ENCODE measurements at regions not wholly inside any gene's neighbourhood (a gene's known extent, or its start where the extent isn't known, plus 50 kb on each side); places are given as distances from the start of the nearest gene placed in this dataset.

GRCh38 chr7:21996641-21997040 is 50.9 kb upstream of the CDCA7L start:
- ATAC-seq (no peak), DNase-seq (no peak)
- Histone ChIP-seq H3K9me3 (no peaks in the 10 kb centered on the region), H3K27ac (no peak overlapping the region), H3K36me3 (no peaks in the 10 kb centered on the region), H3K4me1 (peaks cover 0 to 3% (median 0%) of the 10 kb centered on the region in 12 donors), H3K27me3 (no peaks in the 10 kb centered on the region), H3K4me3 (no peak overlapping the region)
- WGBS, 4 donors: 55 to 70% (median 66%) methylated on average over 1 of the region's 1 CpG
- intact Hi-C loops (cut with DNase I): loop anchor here in 1 of 10 donors (5.0 kb wide), 1 partner anchor 744 kb away; no protein-coding TSS in a partner anchor
- TF ChIP-seq POLR2A (IDR thresholded peaks at IDR 0.05): no peak
- TF ChIP-seq CTCF (IDR thresholded peaks at IDR 0.05): no peak

Measured in heart left ventricle (tissue), 16 donors.